ENCODE measurements at regions not wholly inside any gene's neighbourhood (a gene's known extent, or its start where the extent isn't known, plus 50 kb on each side); places are given as distances from the start of the nearest gene placed in this dataset.

- DNase-seq, result no peak
These were observed 381.4 kb upstream of the TGFBR2 start for GRCh38 chr3:30225021-30225420.

GRCh38 chr3:30226601-30227151, 379.7 kb upstream of the TGFBR2 start:
- DNase-seq, result no peak

GRCh38 chr3:30227571-30228301, 378.7 kb upstream of the TGFBR2 start:
- no peak for DNase-seq

- DNase-seq, result no peak
These were observed 378.1 kb upstream of the TGFBR2 start for GRCh38 chr3:30228302-30228631.

GRCh38 chr3:30231277-30232141, 374.9 kb upstream of the TGFBR2 start:
- DNase-seq, result no peak

GRCh38 chr3:30232142-30232541, 374.3 kb upstream of the TGFBR2 start:
- no peak for DNase-seq

- no peak for DNase-seq
These were observed 372.3 kb upstream of the TGFBR2 start for GRCh38 chr3:30233913-30234646.

GRCh38 chr3:30236011-30236410, 370.4 kb upstream of the TGFBR2 start:
- no peak for DNase-seq

GRCh38 chr3:30241721-30242120, 364.7 kb upstream of the TGFBR2 start:
- no peak for DNase-seq

GRCh38 chr3:30245858-30246622, 360.4 kb upstream of the TGFBR2 start:
- no peak for DNase-seq

- no peak for DNase-seq
These were observed 358.0 kb upstream of the TGFBR2 start for GRCh38 chr3:30248423-30248822.

- no peak for DNase-seq
These were observed 353.9 kb upstream of the TGFBR2 start for GRCh38 chr3:30252474-30252873.

GRCh38 chr3:30253832-30254231, 352.6 kb upstream of the TGFBR2 start:
- DNase-seq, result no peak

- DNase-seq, result no peak
These were observed 349.9 kb upstream of the TGFBR2 start for GRCh38 chr3:30256474-30256873.

- no peak for DNase-seq
These were observed 347.7 kb upstream of the TGFBR2 start for GRCh38 chr3:30258426-30259392.

GRCh38 chr3:30259730-30260129, 346.7 kb upstream of the TGFBR2 start:
- DNase-seq, result no peak

GRCh38 chr3:30260762-30261161, 345.6 kb upstream of the TGFBR2 start:
- DNase-seq, result no peak

GRCh38 chr3:30263238-30263924, 343.0 kb upstream of the TGFBR2 start:
- no peak for DNase-seq

- DNase-seq, result no peak
These were observed 342.5 kb upstream of the TGFBR2 start for GRCh38 chr3:30263925-30264313.

- no peak for DNase-seq
These were observed 339.9 kb upstream of the TGFBR2 start for GRCh38 chr3:30266524-30266923.

Data from occipital lobe (tissue), 1 donor.